Psoas muscle (tissue), 7 donors: ENCODE measurements at regions not wholly inside any gene's neighbourhood (a gene's known extent, or its start where the extent isn't known, plus 50 kb on each side); places are given as distances from the start of the nearest gene placed in this dataset.

Source experiments
- ATAC-seq, 4 donors: fragments of 200-7000 bp; cut with Tn5 transposase; one replicate each; pipeline ENCODE4 v1.9.1; 2020; ENCODE audit warnings: moderate library complexity in 3 of 4, mild to moderate bottlenecking in 2 of 4
- DNase-seq, 2 donors: peaks; one replicate each; pipeline ENCODE4 v3.0.0-alpha.2; 2020
- H3K27ac ChIP-seq: fragments of 200-600 bp; one replicate; pipeline ENCODE4 v1.8.0; 2022
- H3K27me3 ChIP-seq, 3 donors: fragments of 200-600 bp in 1 of 3; one replicate each; pipeline versions ENCODE4 v1.6.1 to v1.8.0; 2013 to 2022; ENCODE audit warnings: low read length in 2 of 3, mild to moderate bottlenecking in 2 of 3, moderate library complexity in 1 of 3; ENCODE audit not compliant: insufficient read depth in 3 of 3
- H3K36me3 ChIP-seq, 2 donors: fragments of 200-600 bp in 1 of 2; one replicate each; pipeline versions ENCODE4 v1.6.1 to v1.8.0; 2013 to 2022; ENCODE audit warnings: low read depth in 1 of 2, mild to moderate bottlenecking in 1 of 2, moderate library complexity in 1 of 2; ENCODE audit not compliant: insufficient read depth in 1 of 2
- H3K4me1 ChIP-seq: fragments of 200-600 bp; one replicate; pipeline ENCODE4 v1.8.0; 2022
- H3K4me3 ChIP-seq: fragments of 200-600 bp; one replicate; pipeline ENCODE4 v1.8.0; 2022; ENCODE audit warnings: mild to moderate bottlenecking
- H3K9me3 ChIP-seq: fragments of 200-600 bp; one replicate; pipeline ENCODE4 v1.8.0; 2022
- WGBS, 3 donors: extraction: QIAGEN DNeasy Blood & Tissue Kit; methylation state at CpG; one replicate each; pipeline versions ENCODE4 v1.1.6 to v1.1.7; 2013; 5-methylcytosine and 5-hydroxymethylcytosine counted together
- intact Hi-C, 2 donors: fragments of 100-400 bp; cut with DNase I; formaldehyde crosslinking; loops; one replicate each; pipeline versions ENCODE4 v1.11.0 to v1.14.2; 2022
- TF ChIP-seq, protein P1 (sequence below): fragments of 200-600 bp; IDR thresholded peaks from one replicate; pipeline ENCODE4 v1.8.0; 2022; ENCODE audit warnings: antibody characterized with exemption
- donor health status: healthy with polysubstance abuse.
- donor health status: DM: no; HTN: no; CAD: no; lungs with moderate emphysema.
- donor health status: Bipolar disorder and iron deficiency.
- donor health status: healthy.
- donor health status: DM: yes; HTN: yes; CAD: no.
- donor health status: DM: no; HTN: no; CAD: no.
- donor health status: DM: yes; HTN: yes; CAD: no.

DNA sequence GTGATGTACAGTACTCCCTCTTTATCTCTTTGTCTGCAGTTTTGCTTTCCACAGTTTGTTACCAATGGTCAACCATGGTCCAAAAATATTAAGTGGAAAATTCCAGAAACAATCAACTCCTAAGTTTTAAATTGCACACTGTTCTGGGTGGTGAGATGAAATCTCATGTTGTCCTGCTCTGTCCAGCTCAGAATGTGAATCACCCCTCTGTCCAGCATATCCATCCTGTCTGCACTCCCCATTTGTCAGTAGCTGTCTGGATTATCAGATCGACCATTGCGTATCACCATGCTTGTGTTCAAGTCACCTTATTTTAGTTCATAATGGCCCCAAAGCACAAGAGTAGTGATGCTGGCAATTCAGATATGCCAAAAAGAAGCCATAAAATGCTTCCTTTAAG, 118.2 kb upstream of the PDE4B start:
- WGBS, 3 donors, result 88 to 93% (median 91%) methylated on average over 2 of the region's 2 CpGs
- no peaks in the 10 kb centered on the region for H3K36me3 ChIP-seq
- intact Hi-C loops, result no loop called here
- ATAC-seq, result no peak
- TF ChIP-seq, protein P1, sequence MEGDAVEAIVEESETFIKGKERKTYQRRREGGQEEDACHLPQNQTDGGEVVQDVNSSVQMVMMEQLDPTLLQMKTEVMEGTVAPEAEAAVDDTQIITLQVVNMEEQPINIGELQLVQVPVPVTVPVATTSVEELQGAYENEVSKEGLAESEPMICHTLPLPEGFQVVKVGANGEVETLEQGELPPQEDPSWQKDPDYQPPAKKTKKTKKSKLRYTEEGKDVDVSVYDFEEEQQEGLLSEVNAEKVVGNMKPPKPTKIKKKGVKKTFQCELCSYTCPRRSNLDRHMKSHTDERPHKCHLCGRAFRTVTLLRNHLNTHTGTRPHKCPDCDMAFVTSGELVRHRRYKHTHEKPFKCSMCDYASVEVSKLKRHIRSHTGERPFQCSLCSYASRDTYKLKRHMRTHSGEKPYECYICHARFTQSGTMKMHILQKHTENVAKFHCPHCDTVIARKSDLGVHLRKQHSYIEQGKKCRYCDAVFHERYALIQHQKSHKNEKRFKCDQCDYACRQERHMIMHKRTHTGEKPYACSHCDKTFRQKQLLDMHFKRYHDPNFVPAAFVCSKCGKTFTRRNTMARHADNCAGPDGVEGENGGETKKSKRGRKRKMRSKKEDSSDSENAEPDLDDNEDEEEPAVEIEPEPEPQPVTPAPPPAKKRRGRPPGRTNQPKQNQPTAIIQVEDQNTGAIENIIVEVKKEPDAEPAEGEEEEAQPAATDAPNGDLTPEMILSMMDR, result no peak
- H3K27me3 ChIP-seq, result no peaks in the 10 kb centered on the region
- H3K4me1 ChIP-seq, result no peaks in the 10 kb centered on the region
- H3K9me3 ChIP-seq, result no peaks in the 10 kb centered on the region
- H3K27ac ChIP-seq, result no peak overlapping the region
- H3K4me3 ChIP-seq, result no peak overlapping the region
- no peak for DNase-seq

DNA sequence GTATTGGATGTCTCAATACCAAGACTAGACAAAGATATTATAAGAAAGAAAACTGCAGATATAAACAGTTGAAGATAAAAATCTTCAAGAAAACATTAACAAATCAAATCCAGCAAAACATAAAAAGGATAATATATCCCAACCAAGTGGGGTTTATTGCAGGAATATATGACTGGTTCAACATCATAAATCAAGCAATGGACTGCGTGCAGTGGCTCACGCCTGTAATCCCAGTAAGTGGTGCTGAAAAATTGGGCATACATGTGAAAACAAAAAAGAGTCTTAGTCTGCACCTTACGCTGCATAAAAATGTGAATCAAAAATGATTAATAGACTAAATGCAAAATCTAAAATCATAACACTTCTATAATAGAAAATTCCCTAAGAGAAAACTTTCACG, 112.9 kb upstream of the PDE4B start:
- ATAC-seq (no peak), DNase-seq (no peak)
- H3K4me1 ChIP-seq, result no peaks in the 10 kb centered on the region
- no peaks in the 10 kb centered on the region for H3K9me3 ChIP-seq
- TF ChIP-seq, protein P1, result no peak
- H3K36me3 ChIP-seq, result no peaks in the 10 kb centered on the region
- H3K27me3 ChIP-seq, result no peaks in the 10 kb centered on the region
- 64 to 76% (median 67%) methylated on average over 4 of the region's 4 CpGs for WGBS, 3 donors
- H3K4me3 ChIP-seq, result no peak overlapping the region
- no peak overlapping the region for H3K27ac ChIP-seq
- intact Hi-C loops, result loop anchor here (5.0 to 10.0 kb wide), 2 partner anchors 465 to 992 kb away; no protein-coding TSS in a partner anchor

DNA sequence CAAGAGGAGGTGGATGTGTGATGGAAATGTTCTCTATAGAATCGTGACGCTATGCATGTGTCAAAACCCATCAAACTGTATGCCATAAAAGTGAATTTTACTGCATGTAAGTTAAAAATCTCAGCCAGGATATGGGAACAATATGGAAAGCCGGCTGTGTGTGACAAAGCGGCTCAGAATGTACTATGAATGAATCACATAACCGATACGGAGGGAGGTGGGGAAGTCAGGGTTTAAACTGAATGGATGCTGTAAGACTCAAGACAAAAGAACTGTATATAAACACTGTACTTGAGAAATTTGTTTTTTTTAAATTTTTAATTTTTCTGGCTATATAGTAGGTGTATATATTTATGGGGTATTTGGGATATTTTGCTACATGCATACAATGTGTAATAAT, 111.6 kb upstream of the PDE4B start:
- 67 to 79% (median 69%) methylated on average over 6 of the region's 6 CpGs for WGBS, 3 donors
- no peaks in the 10 kb centered on the region for H3K4me1 ChIP-seq
- no peaks in the 10 kb centered on the region for H3K27me3 ChIP-seq
- ATAC-seq (no peak), DNase-seq (no peak)
- intact Hi-C loops, result loop anchor here (5.0 to 10.0 kb wide), 2 partner anchors 466 to 994 kb away; no protein-coding TSS in a partner anchor
- no peak overlapping the region for H3K27ac ChIP-seq
- TF ChIP-seq, protein P1, result no peak
- no peaks in the 10 kb centered on the region for H3K36me3 ChIP-seq
- no peak overlapping the region for H3K4me3 ChIP-seq
- no peaks in the 10 kb centered on the region for H3K9me3 ChIP-seq

DNA sequence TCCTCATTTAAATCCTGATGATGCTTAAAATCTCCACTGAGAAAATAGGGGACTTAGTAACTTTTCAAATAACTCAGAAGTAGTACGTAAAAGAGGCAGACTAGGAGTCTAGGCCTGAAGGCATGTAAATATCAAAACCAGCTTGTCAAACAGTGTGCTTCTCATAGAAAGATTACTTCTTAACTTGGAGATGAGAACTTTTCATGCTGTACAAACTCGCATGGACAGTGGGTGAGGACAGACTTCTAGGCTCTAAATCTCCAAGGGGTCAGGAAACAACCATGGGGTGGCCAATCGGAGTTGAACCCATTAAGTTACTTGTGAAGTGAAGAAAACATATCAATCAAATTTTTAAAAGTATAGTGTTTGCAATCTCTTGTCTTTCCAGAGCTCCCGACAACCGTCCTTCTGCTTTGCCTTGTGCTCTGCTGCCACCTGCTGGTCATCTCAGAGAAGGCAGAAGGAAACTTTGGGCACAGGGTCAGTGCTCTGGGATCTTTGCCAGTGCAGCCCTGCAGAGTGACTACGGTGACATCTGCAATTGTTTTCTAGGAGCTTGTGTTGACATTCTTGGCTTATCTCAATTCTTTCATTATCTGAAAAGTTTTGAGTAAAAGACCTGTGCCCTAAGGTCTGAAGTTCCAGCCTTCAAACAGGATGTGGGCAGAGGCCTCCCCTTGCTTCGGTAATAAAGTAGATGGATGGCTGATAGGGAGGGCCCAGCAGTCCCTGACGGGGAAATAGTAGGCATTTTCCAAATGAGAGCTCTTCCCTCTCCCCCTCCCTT, 105.1 kb upstream of the PDE4B start:
- WGBS, 3 donors, result 15 to 23% (median 22%) methylated on average over 8 of the region's 8 CpGs
- intact Hi-C loops, result loop anchor here (5.0 to 10.0 kb wide), 3 partner anchors 255 to 473 kb away; partner anchors contain the start of genes LEPR (in 1 of the 2) and LEPROT (in 1 of the 2)
- ATAC-seq (peak; percentile 84 to 95 (median 88)), DNase-seq (peak; percentile 81 to 89)
- peaks cover 14% of the 10 kb centered on the region for H3K4me1 ChIP-seq
- no peaks in the 10 kb centered on the region for H3K36me3 ChIP-seq
- no peak overlapping the region for H3K4me3 ChIP-seq
- no peaks in the 10 kb centered on the region for H3K9me3 ChIP-seq
- TF ChIP-seq, protein P1, result peak; percentile 99
- H3K27ac ChIP-seq, result no peak overlapping the region
- H3K27me3 ChIP-seq, result no peaks in the 10 kb centered on the region
